NK-92 treated with Interleukin-12 subunit alpha and Interleukin-12 subunit beta, amount 100 ng/mL, for 24 hours (cell line): ENCODE measurements at regions not wholly inside any gene's neighbourhood (a gene's known extent, or its start where the extent isn't known, plus 50 kb on each side); places are given as distances from the start of the nearest gene placed in this dataset.
"Not testable (repeated sequence)": the region's sequence is repeated elsewhere in the genome, so short reads cannot be mapped to it uniquely, and the experiment has no call there.

ENCODE experiments used
- DNase-seq: peaks from one replicate; lab custom pipeline; 2025; lab: John Stamatoyannopoulos, UW

- no peak for DNase-seq
Measured at GRCh38 chr6:115873901-115874300, 186.8 kb downstream of the FRK start.

- DNase-seq = no peak
Measured at GRCh38 chr6:115870464-115870863, 190.2 kb downstream of the FRK start.

DNA sequence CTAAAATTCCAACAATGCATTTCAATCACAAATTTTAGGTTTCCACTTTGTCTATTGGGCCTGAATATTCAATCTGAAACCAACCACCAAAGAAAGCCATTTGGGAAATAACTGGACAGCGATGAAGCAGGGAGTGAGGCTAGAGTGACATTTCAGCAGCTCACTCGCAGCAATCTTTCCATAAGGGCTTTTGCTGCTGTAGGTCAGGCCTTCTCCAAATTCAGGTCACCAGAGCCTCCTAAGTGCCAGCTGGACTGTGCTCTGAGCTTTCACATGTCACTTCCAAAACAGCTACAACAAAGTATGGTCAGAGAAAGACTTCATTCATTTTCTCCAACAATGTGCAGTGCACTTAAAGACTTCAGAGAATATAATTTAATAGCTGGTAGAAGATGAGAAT, 194.8 kb downstream of the FRK start:
- DNase-seq = no peak

- no peak for DNase-seq
Measured at GRCh38 chr6:115863211-115863610, 197.5 kb downstream of the FRK start.

GRCh38 chr6:115861658-115862057, 199.0 kb downstream of the FRK start:
- not testable (repeated sequence) for DNase-seq

GRCh38 chr6:115859577-115859976, 201.1 kb downstream of the FRK start:
- not testable (repeated sequence) for DNase-seq

DNA sequence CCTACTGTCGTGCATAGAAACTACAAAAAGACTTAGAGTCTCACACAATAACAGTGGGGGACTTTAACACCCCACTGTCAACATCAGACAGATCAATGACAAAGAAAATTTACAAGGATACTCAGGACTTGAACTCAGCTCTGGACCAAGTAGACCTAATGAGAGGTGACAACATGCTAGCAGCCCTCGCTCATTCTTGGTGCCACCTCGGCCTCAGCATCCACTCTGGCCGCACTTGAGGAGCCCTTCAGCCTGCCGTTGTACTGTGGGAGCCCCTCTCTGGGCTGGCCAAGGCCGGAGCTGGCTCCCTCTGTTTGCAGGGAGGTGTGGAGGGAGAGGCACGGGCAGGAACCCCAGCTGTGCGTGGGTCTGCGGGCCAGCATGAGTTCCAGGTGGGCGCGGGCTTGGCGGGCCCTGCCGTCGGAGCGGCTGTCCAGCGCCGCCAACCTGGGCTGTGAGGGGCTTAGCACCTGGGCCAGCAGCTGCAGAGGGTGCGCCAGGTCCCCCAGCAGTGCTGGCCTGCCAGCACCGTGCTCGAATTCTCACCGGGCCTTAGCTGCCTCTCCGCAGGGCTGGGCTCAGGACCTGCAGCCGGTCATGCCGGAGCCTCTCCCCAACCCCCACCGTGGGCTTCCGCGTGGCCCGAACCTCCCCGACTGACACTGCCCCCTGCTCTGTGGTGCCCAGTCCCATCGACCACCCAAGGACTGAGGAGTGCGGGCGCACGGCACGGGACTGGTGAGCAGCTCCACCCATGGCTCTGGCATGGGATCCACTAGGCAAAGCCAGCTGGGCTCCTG, 205.6 kb downstream of the FRK start:
- no peak for DNase-seq

GRCh38 chr6:115847671-115848070, 213.0 kb downstream of the FRK start:
- DNase-seq = no peak

- DNase-seq = no peak
Measured at GRCh38 chr6:115843945-115844344, 216.7 kb downstream of the FRK start.

GRCh38 chr6:115842338-115842737, 218.4 kb downstream of the FRK start:
- DNase-seq = no peak

DNA sequence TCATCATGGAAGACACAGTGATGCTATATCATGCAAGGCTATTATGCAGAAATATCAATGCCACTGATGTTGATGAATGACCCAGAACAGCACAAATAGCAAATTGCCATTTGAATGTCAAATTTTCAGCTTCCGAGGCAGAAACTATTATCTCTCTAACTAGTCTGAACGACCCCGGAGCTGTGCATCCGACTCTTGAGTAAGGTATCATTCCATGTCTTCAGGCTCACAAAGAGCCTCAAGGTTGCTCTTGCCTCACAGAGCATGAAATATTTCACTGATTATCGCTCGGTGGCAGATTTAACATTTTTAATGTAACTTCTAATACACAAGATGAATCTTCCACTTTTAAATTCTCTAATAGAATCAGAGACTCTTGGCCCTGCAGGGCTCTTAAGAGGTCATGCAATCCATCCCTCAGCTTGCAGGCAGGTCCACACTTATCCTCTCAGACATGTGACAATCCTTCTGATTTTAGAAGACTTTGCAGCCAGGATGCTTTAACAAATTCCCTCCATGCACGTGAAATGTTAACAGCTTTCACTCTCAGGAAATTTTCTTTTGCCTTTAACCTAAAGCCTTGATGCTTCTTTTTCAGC, 221.0 kb downstream of the FRK start:
- DNase-seq = no peak

- no peak for DNase-seq
Measured at GRCh38 chr6:115838763-115839401, 221.8 kb downstream of the FRK start.

DNA sequence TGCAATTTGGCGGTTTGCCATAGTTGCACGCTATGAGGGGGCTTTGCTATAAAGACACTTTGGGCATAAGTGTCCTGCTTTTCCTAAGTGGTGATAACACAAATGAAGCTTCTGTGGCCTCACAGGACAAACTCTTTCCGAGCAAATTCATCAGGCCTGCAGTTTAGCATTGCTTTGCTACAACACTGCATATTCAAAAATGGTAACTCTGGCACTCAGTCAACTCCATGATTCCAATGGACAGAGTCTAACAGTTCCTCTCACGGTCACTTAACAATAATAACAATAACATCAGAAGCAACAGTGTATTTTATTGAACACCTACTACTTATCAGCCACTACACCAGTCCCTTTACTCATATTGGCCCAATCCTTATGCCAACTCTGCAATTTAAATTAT, 222.5 kb downstream of the FRK start:
- no peak for DNase-seq

DNA sequence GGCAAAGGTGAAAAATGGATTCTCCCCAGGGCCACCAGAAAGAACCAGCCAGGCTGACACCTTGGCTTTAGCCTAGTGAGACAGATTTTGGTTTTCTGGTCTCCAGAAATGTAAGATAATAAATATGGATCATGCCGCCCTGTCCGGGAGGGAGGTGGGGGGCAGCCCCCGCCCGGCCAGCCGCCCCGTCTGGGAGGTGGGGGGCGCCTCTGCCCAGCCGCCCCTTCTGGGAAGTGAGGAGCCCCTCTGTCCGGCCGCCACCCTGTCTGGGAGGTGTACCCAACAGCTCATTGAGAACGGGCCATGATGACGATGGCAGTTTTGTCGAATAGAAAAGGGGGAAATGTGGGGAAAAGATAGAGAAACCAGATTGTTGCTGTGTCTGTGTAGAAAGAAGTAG, 224.3 kb downstream of the FRK start:
- DNase-seq = not testable (repeated sequence)

DNA sequence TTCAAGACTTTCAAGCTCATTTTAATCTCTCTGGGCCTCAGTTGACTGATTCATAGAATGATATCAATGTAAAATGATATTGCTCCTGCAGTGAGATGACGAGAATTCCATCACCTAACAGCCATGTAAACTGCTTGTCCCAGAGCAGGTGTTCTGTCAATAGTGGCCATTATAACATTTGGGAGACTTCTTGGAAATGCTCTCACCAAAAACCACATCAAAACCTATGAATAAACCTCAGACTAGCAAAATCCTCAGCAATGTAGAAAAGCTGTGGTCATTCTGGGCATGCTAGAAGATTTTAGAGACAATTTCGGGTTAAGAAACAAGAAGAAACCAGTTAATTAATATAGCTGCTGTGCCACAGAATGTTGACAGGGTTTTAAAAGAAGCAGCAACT, 225.4 kb downstream of the FRK start:
- no peak for DNase-seq

DNA sequence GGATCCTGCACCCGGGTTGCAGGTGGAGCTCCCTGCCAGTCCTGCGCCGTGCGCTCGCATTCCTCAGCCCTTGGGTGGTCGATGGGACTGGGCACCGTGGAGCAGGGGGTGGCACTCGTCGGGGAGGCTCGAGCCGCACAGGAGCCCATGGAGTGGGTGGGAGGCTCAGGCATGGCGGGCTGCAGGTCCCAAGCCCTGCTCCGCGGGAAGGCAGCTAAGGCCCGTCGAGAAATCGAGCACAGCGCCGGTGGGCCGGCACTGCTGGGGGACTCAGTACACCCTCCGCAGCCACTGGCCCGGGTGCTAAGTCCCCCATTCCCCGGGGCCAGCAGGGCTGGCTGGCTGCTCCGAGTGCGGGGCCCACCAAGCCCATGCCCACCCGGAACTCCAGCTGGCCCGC, 226.1 kb downstream of the FRK start:
- not testable (repeated sequence) for DNase-seq

DNA sequence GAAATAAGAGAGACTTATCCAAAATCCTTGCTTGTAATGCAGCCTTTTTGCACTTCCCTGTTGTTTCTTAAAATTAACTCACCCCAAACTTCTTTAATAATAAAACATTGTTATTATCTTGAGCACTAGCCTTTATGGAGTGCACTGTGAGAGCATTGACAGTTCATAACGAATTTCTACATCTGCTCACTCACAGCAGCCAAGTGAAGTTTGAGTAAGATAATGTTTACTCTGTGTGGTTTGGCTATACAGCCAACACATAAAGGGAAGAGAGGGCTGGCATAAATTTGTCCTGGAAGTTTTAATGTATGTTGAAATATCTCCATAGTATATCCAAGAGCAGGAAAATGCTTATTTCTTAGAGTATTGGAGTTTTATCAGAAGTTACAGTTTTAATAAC, 227.9 kb downstream of the FRK start:
- no peak for DNase-seq

GRCh38 chr6:115832186-115832585, 228.5 kb downstream of the FRK start:
- DNase-seq = no peak

DNA sequence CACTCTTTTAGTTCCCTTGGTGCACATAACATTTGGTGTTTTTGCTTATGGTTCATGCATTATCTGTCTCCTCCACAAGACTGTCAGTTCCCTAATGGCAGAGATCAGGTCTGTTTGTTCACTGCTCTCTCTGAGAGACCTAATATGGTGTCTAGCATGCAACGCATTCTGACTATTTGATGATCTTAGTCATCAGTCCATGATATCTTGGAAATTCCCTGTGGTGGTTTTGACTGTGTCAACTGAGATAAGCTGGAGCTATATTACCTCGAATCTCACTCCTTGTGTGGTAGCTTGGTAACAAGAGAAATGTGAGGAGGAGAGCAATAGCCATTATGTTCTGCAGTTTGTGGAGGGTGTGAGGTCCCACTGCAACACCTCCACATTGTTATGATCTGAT, 229.8 kb downstream of the FRK start:
- no peak for DNase-seq

- DNase-seq = no peak
Measured at GRCh38 chr6:115821798-115822197, 238.9 kb downstream of the FRK start.

DNA sequence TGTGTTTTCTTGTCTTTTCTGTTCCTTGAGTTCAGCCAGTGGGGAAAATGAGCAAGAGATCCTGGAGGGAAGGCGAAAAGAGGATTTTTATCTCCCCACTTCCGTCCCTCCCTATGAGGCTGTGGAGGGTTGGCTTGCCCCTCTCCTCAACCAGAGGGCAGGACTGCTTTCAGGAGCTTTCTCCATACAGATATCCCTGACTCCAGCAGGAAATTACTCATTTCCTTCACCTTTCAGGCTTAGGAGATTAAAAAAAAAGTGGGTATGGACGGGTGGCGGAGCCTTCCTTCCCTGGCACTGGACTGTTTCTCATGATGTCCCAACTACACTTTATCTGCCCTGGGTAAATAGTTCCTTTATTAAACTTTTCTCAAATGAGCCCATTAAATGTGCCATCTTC, 241.2 kb downstream of the FRK start:
- DNase-seq = no peak

- no peak for DNase-seq
Measured at GRCh38 chr6:115817161-115817560, 243.5 kb downstream of the FRK start.

DNA sequence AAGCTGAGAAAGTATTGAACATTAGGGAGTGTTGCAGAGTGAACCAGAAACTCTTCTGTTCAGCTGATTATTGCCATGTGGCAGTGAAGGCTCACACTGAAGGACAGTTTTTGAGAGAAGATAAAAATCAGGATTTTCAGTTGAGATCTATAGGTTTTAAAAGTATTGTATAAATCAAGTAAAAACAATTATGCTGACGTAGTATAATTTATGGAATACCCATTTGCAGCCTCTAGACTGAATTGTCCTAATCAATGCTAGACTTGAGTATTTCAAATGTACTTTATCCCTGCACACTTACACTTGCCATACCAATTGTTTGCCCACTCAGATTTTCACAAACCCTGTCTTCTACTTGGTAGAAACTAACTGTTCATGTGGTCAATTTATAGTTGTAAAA, 245.8 kb downstream of the FRK start:
- no peak for DNase-seq
